Activated T-helper 1 cell treated with anti-CD3 and anti-CD28 coated beads, Interleukin-12 subunit alpha, Interleukin-12 subunit beta, Interleukin-2, Interleukin-4 antibody, amounts not matched to agents 30 ng/mL and 10 ng/mL and 1 ng/mL, durations not matched to agents 14 hours and 24 hours and 36 hours (primary cell): ENCODE measurements at regions not wholly inside any gene's neighbourhood (a gene's known extent, or its start where the extent isn't known, plus 50 kb on each side); places are given as distances from the start of the nearest gene placed in this dataset.
"Not testable (repeated sequence)": the region's sequence is repeated elsewhere in the genome, so short reads cannot be mapped to it uniquely, and the experiment has no call there.

Experiments used
- DNase-seq: peaks from one replicate; pipeline ENCODE4 v3.0.0; 2021; ENCODE audit warnings: low spot score
- H3K27ac Mint-ChIP-seq: one replicate; pipeline ENCODE4 v1.8.0; 2021; ENCODE audit warnings: mild to moderate bottlenecking, mixed read lengths
- H3K27me3 Mint-ChIP-seq: one replicate; pipeline ENCODE4 v1.8.0; 2022; ENCODE audit warnings: mild to moderate bottlenecking, moderate library complexity, mixed read lengths; ENCODE audit not compliant: insufficient read depth
- H3K36me3 Mint-ChIP-seq: one replicate; pipeline ENCODE4 v1.8.0; 2021; ENCODE audit warnings: low read depth, mixed read lengths
- H3K4me1 Mint-ChIP-seq: one replicate; pipeline ENCODE4 v1.8.0; 2021; ENCODE audit warnings: low read depth, mixed read lengths
- H3K4me3 Mint-ChIP-seq: one replicate; pipeline ENCODE4 v1.8.0; 2021; ENCODE audit warnings: mild to moderate bottlenecking, moderate library complexity, mixed read lengths
- H3K9me3 Mint-ChIP-seq: one replicate; pipeline ENCODE4 v1.8.0; 2021; ENCODE audit warnings: mixed read lengths
- intact Hi-C: fragments of 100-400 bp; cut with micrococcal nuclease; formaldehyde crosslinking; loops from one replicate; pipeline ENCODE4 v1.15.1; 2024

DNA sequence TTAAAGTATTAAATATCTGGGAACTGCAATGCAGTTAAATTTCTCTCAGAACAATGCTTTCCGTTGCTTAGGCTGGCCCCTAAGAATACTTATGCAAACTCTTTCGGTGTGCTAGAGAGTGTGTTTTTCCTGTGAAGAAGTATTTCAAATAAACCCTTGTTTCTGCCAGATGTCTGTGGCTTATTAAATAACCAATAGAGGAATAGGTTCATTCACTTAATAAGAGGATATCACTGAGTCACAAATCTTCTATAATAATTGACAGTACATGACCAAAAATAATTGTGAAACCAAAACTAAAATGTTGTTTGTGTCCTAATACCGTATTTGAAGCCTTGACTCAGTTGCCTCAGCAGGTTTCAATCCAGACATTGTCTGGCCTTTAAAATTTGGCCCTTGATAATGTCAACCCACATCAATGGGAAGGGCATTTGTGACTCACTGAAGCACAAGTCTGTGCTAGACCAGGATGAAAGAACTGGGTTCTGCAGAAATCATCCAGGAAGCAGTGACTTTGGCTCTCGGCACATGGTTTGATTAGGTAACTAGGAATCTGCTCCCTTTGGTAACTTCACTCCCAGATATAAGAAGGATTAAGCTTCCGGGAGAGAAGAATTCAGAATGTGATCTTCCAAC is 104.2 kb upstream of the BARHL2 start:
- intact Hi-C loops, result no loop called here
- Mint-ChIP-seq H3K4me3 (no peak overlapping the region), H3K4me1 (no peaks in the 10 kb centered on the region), H3K36me3 (no peaks in the 10 kb centered on the region), H3K27ac (no peak overlapping the region), H3K27me3 (peaks cover 4% of the 10 kb centered on the region), H3K9me3 (no peaks in the 10 kb centered on the region)
- DNase-seq, result no peak

DNA sequence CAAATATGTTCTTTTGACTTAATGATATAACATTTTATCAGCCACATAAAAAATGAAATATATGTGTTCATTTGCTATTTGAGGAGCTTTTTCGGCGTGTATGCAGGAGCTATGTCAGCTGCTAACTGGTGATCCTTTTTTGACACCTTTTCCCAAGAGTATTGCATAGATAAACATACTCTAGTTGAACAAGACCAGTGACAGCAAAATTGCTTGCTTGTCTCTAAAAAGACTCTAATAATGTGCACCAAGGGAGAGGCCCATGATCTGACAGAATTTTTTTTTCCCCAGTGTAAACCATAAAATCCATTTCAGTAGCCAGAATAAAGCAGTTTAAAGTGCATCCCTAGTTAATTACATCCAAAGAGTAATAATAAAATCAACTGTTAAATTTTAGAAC is 103.6 kb upstream of the BARHL2 start:
- Mint-ChIP-seq H3K4me3 (no peak overlapping the region), H3K4me1 (no peaks in the 10 kb centered on the region), H3K27ac (no peak overlapping the region), H3K36me3 (no peaks in the 10 kb centered on the region), H3K9me3 (no peaks in the 10 kb centered on the region), H3K27me3 (peaks cover 4% of the 10 kb centered on the region)
- intact Hi-C loops, result no loop called here
- DNase-seq, result no peak

DNA sequence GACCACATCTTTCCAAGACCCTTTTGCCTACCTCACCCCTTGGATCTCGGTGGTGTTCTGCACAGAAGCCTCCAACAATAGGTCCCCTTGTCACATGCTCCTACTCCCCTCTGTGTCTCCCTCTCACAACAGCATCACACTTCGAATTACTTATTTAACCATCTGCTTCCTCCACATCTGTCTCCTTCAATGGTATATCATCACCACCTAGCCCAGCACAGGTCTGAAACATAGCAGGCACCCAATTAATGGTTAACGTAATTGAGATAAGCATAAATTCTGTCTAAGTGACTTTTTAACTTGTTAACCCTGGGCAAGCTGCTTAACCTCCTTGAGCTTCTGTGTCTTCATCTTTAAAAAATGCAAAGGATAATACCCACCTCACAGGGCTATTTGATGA is 100.3 kb upstream of the BARHL2 start:
- H3K27ac Mint-ChIP-seq, result no peak overlapping the region
- no peaks in the 10 kb centered on the region for H3K27me3 Mint-ChIP-seq

DNA sequence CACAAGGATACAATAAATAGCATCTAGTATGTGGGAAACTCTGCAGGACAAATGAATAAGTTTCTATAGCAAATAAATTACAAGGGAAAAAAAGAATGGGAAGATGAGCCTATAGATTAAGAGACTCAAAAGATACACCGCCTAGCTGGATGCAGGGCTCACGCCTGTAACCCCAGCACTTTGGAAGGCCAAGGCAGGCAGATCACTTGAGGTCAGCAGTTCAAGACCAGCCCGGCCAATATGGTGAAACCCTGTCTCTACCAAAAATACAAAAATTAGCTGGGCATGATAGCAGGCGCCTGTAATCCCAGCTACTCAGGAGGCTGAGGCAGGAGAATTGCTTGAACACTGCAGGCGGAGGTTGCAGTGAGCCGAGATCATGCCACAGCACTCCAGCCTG is 95.1 kb upstream of the BARHL2 start:
- H3K4me3 Mint-ChIP-seq, DNase-seq, H3K36me3 Mint-ChIP-seq, H3K27ac Mint-ChIP-seq, H3K27me3 Mint-ChIP-seq, H3K4me1 Mint-ChIP-seq, H3K9me3 Mint-ChIP-seq, intact Hi-C loops: not testable (repeated sequence)

More for the DNA sequence above, 100.3 kb upstream of the BARHL2 start:
- intact Hi-C loops, result no loop called here
- Mint-ChIP-seq H3K36me3 (no peaks in the 10 kb centered on the region), H3K4me1 (no peaks in the 10 kb centered on the region), H3K9me3 (no peaks in the 10 kb centered on the region), H3K4me3 (no peak overlapping the region)
- no peak for DNase-seq

DNA sequence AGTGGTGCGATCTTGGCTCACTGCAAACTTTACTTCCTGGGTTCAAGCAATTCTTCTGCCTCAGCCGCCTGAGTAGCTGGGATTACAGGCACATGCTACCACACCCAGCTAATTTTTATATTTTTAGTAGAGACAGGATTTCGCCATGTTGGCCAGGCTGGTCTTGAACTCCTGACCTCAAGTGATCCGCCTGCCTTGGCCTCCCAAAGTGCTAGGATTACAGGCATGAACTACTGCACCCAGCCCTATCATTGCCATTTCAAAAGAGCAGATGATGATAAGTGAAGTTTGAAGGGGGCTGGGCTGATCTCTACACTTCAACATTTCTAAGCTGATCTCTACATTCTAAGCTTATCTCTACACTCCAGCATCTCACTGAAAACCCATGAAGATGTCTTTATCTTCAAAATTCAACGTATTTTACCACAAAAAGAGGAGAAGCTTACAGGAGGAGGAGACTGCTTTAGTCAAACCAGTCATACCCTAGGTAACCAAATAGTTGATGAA is 94.4 kb upstream of the BARHL2 start:
- H3K4me3 Mint-ChIP-seq, intact Hi-C loops, H3K9me3 Mint-ChIP-seq, H3K36me3 Mint-ChIP-seq, DNase-seq, H3K27me3 Mint-ChIP-seq, H3K27ac Mint-ChIP-seq, H3K4me1 Mint-ChIP-seq: not testable (repeated sequence)

DNA sequence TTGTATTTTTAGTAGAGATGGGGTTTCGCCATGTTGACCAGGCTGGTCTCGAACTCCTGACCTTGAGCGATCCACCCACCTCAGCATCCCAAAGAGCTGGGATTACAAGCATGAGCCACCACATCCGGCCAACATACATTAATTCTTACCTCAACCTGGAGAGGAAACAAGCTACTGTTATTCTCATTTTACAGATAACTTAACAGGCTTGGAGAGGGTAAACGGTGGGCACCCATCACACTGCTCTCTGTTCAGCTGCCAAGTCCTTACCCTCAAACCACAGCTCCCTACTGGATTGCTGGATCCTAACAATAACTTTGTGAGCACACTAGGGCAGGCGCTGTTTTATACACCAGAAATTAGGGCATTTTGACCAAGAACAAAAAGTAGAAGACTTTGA is 93.6 kb upstream of the BARHL2 start:
- Mint-ChIP-seq H3K9me3 (peaks cover 3% of the 10 kb centered on the region), H3K4me1 (no peaks in the 10 kb centered on the region), H3K4me3 (no peak overlapping the region), H3K36me3 (no peaks in the 10 kb centered on the region), H3K27me3 (no peaks in the 10 kb centered on the region), H3K27ac (no peak overlapping the region)
- DNase-seq, result no peak
- intact Hi-C loops, result no loop called here

DNA sequence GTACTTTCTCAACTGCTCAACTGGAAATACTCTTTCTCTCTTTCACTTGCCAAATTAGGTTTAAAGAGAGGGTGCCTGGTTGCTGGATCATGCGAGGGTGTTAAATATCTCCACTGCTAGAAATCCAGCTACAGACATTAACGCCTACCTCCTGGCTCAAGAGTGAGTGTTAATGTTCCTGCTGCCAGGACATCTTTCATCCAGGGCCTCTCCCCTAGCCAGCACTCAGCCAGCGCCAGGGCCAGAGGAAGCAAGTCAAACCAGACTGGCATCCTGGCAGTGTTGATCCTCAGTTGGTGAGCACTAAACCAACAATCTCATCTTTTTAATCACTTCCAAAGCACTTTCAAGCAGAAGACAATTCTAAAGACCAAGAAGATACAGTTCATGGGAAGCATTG is 92.9 kb upstream of the BARHL2 start:
- H3K27me3 Mint-ChIP-seq, result no peaks in the 10 kb centered on the region
- H3K36me3 Mint-ChIP-seq, result no peaks in the 10 kb centered on the region
- no peak overlapping the region for H3K4me3 Mint-ChIP-seq
- no peak overlapping the region for H3K27ac Mint-ChIP-seq
- no peak for DNase-seq
- H3K4me1 Mint-ChIP-seq, result no peaks in the 10 kb centered on the region
- H3K9me3 Mint-ChIP-seq, result peaks cover 3% of the 10 kb centered on the region
- intact Hi-C loops, result no loop called here

DNA sequence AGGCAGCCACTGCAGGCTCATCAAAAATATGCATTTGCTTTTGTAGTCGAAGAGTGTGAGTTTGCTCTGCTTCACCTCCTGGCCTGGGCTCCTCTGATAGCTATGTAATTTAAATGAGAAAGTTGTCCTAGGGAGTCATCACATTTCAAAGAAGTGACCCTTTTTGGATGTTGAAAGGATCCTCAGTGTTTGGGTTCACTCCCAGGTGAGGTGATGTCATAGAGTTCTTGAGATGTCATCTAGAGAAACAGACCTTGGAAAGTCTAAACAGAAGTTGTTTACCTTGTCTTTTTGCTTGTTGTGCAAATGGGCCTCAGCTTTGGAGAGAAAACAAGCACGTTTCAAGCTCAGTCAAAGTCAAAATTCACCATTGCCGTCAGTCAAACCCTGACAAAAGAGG is 92.0 kb upstream of the BARHL2 start:
- H3K27ac Mint-ChIP-seq, result no peak overlapping the region
- no peaks in the 10 kb centered on the region for H3K27me3 Mint-ChIP-seq
- H3K4me3 Mint-ChIP-seq, result no peak overlapping the region
- no peaks in the 10 kb centered on the region for H3K4me1 Mint-ChIP-seq
- H3K9me3 Mint-ChIP-seq, result peaks cover 3% of the 10 kb centered on the region
- no peaks in the 10 kb centered on the region for H3K36me3 Mint-ChIP-seq
- no peak for DNase-seq
- intact Hi-C loops, result no loop called here

DNA sequence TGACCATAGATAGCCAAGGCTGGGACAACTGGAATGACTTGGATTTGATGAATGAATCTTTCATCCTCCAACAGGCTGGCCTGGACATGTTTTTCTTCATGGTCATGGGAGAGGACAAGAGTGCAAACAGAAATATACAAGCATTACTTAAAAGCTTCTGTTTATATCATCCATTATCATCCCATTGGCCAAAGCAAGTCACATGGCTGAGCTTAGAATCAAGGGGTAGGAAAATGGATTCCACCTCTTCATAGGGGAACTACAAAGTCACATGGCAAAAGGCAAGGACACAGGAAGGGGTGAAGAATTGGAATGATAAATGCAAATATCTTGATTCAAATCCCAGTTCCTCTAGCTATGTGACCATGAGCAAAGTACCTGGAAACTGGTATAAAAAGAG is 90.2 kb upstream of the BARHL2 start:
- H3K4me3 Mint-ChIP-seq, result no peak overlapping the region
- H3K9me3 Mint-ChIP-seq, result peaks cover 3% of the 10 kb centered on the region
- no peak overlapping the region for H3K27ac Mint-ChIP-seq
- H3K4me1 Mint-ChIP-seq, result no peaks in the 10 kb centered on the region
- peaks cover 5% of the 10 kb centered on the region for H3K27me3 Mint-ChIP-seq
- intact Hi-C loops, result no loop called here
- H3K36me3 Mint-ChIP-seq, result no peaks in the 10 kb centered on the region
- no peak for DNase-seq

DNA sequence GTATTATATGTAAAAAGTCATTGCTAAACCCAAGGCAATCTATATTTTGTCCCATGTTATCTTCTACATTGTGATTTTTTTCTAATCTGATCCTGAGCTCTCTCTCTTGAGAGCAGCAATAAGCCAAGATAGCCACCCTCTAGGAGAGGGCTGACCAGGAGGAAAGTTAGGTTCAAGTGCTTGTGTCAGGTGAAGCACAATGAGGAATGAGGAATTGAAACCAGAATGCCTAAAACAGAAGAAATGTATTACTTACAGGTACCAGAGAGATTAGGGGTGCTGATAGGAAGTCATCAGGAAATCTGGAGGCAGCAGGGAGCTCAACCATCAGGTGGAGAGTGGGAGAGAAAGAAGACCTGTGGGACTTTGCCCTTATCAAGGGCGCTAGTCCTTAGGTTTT is 85.5 kb upstream of the BARHL2 start:
- Mint-ChIP-seq H3K27ac (no peak overlapping the region), H3K4me1 (no peaks in the 10 kb centered on the region), H3K9me3 (no peaks in the 10 kb centered on the region), H3K27me3 (peaks cover 8% of the 10 kb centered on the region), H3K4me3 (no peak overlapping the region), H3K36me3 (no peaks in the 10 kb centered on the region)
- DNase-seq, result no peak
- intact Hi-C loops, result no loop called here

DNA sequence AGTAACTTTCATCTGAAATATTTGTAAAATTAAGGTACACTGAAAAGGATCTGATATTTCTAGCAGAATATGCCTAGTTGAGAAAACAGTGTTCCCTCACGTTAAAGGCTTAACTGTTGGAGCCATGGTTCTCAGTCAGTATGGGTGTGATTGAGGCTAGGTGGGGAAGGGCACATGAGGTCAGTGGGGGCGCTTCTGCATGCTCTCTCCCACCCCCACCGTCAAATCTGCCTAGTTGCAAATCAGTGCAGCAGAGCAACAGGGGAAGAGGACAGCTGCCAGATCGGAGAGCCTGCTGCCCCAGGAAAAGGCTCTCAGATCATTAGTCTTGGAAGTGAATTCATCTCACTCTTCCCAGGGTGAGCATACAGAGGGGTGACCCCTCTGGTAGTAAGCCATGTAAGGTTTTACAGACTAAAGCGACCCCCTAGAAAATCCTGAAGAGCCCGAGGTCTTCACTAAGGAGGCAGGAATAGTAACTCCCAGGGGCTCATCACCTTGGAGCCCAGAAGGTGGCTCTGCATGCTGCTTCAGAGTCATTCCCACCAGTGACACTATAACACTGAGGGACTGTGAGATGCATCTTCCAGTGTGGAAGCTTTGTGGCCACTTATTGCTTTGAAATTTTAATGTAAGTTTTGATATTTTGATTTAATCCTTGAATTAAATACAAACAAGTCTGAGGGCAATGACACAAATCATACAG is 83.1 kb upstream of the BARHL2 start:
- Mint-ChIP-seq H3K9me3 (no peaks in the 10 kb centered on the region), H3K4me1 (no peaks in the 10 kb centered on the region), H3K27me3 (peaks cover 8% of the 10 kb centered on the region), H3K27ac (no peak overlapping the region), H3K4me3 (no peak overlapping the region), H3K36me3 (no peaks in the 10 kb centered on the region)
- DNase-seq, result no peak
- intact Hi-C loops, result no loop called here

DNA sequence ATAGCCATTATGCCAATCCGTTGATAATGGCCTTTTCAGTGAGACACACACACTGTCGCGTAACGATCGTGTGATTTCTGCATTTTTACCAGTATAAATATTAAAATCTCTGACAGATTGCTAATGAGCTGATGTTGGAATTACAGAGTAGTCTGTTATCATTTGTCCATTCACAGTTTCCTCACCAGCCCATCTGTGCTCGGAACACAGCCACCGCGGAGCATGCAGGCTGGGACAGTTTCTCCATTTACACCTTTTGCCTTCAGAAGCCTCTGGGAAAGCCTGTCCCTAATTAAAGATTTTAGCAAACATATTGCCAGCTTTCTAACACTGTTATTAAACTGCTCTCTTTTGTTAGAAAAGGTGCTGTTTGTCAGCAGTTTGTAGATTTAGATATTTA is 82.2 kb upstream of the BARHL2 start:
- no peaks in the 10 kb centered on the region for H3K4me1 Mint-ChIP-seq
- no peak overlapping the region for H3K27ac Mint-ChIP-seq
- no peaks in the 10 kb centered on the region for H3K9me3 Mint-ChIP-seq
- intact Hi-C loops, result no loop called here
- no peak overlapping the region for H3K4me3 Mint-ChIP-seq
- DNase-seq, result no peak
- peaks cover 8% of the 10 kb centered on the region for H3K27me3 Mint-ChIP-seq
- H3K36me3 Mint-ChIP-seq, result no peaks in the 10 kb centered on the region

DNA sequence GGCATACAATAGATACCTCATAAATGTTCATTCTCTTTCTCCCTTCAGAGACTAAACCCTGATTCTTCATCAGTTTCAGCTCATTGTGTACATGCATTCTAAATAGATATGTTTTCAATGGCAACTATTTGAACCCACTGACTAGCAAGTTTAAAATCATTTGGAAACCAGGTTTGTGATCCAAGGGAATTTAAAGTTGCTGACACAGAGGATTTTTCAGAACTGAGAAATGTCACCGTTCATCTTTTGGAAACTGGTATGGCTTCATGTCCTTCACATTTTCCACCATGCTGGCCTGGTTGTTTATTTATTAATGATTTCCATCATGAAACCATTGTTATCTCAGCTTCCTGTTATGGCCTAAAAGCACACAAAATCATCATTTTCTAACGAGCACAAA is 81.8 kb upstream of the BARHL2 start:
- no peaks in the 10 kb centered on the region for H3K4me1 Mint-ChIP-seq
- no peaks in the 10 kb centered on the region for H3K36me3 Mint-ChIP-seq
- H3K27ac Mint-ChIP-seq, result no peak overlapping the region
- H3K27me3 Mint-ChIP-seq, result peaks cover 8% of the 10 kb centered on the region
- DNase-seq, result no peak
- H3K4me3 Mint-ChIP-seq, result no peak overlapping the region
- H3K9me3 Mint-ChIP-seq, result no peaks in the 10 kb centered on the region
- intact Hi-C loops, result no loop called here

DNA sequence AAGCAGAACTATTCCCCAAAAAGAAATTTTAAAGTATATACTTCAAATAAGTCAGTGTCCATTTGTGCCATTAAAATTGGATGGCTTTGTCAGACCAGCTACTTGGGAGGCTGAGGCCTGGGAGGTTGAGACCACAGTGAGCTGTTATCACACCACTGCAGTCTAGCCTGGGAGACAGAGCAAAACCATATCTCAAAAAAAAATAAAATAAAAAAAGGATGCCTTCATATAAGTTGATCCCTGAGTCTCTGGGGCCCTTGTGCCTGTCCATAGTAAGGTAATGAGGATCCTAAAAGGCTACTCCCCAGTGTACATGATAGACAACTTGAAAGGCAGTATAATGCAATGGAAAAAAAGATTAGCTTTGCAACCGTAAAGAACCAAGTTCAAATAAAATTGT is 81.2 kb upstream of the BARHL2 start:
- Mint-ChIP-seq H3K27me3 (peaks cover 8% of the 10 kb centered on the region), H3K27ac (no peak overlapping the region), H3K4me3 (no peak overlapping the region), H3K36me3 (no peaks in the 10 kb centered on the region), H3K9me3 (no peaks in the 10 kb centered on the region), H3K4me1 (no peaks in the 10 kb centered on the region)
- intact Hi-C loops, result no loop called here
- DNase-seq, result no peak
